WTC11 (cell line): ENCODE measurements at regions not wholly inside any gene's neighbourhood (a gene's known extent, or its start where the extent isn't known, plus 50 kb on each side); places are given as distances from the start of the nearest gene placed in this dataset.

Source experiments
- JUN ChIP-seq: sonication (generic); formaldehyde crosslinking; IDR thresholded peaks from 2 replicates; pipeline ENCODE4 v1.8.0; 2023; ENCODE audit warnings: mild to moderate bottlenecking, missing genetic modification reagents
- NR1H2 ChIP-seq: sonication (generic); formaldehyde crosslinking; IDR thresholded peaks from 2 replicates; pipeline ENCODE4 v1.9.0; 2021; ENCODE audit warnings: mild to moderate bottlenecking, moderate library complexity, missing genetic modification reagents
- TCF7 ChIP-seq: sonication (generic); formaldehyde crosslinking; IDR thresholded peaks from 2 replicates; pipeline ENCODE4 v1.8.0; 2022; ENCODE audit warnings: mild to moderate bottlenecking, low read depth, missing genetic modification reagents, moderate library complexity
- TF ChIP-seq, protein P1 (sequence below): fragments of 200-600 bp; IDR thresholded peaks from 2 replicates; pipeline ENCODE4 v1.8.0; 2022; ENCODE audit warnings: antibody characterized with exemption

DNA sequence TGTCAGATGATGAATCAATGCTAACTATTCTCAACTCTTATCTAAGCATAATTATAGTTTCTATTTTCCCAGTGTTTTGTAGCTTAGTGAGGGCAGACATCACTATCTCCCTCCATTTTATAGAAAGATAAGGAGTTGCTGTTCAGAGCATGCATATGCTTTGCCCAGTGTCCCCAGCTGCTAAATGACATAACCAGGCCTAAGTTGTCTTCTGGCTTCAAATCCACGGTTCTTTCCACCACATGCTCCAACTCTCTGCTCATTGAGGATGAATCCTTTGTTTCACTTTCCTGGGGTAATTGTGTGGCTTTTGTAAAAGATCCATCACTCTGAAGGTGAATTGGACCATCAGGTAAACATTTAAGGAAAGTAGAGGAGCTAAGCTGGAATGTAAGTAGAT is 134.0 kb downstream of the SNX10 start:
- TF ChIP-seq JUN (no peak), NR1H2 (CRISPR knock-in tag) (no peak), TCF7 (no peak)
- TF ChIP-seq, protein P1, sequence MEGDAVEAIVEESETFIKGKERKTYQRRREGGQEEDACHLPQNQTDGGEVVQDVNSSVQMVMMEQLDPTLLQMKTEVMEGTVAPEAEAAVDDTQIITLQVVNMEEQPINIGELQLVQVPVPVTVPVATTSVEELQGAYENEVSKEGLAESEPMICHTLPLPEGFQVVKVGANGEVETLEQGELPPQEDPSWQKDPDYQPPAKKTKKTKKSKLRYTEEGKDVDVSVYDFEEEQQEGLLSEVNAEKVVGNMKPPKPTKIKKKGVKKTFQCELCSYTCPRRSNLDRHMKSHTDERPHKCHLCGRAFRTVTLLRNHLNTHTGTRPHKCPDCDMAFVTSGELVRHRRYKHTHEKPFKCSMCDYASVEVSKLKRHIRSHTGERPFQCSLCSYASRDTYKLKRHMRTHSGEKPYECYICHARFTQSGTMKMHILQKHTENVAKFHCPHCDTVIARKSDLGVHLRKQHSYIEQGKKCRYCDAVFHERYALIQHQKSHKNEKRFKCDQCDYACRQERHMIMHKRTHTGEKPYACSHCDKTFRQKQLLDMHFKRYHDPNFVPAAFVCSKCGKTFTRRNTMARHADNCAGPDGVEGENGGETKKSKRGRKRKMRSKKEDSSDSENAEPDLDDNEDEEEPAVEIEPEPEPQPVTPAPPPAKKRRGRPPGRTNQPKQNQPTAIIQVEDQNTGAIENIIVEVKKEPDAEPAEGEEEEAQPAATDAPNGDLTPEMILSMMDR: no peak
